Activated CD8-positive, alpha-beta T cell treated with anti-CD3 and anti-CD28 coated beads, Interleukin-2, amount 10 ng/mL, durations not matched to agents 7 days and 5 days (primary cell): ENCODE measurements at regions not wholly inside any gene's neighbourhood (a gene's known extent, or its start where the extent isn't known, plus 50 kb on each side); places are given as distances from the start of the nearest gene placed in this dataset.
"Not testable (repeated sequence)": the region's sequence is repeated elsewhere in the genome, so short reads cannot be mapped to it uniquely, and the experiment has no call there.

Experiments
- ATAC-seq: fragments of 150-1000 bp; cut with Tn5 transposase; one replicate; pipeline ENCODE4 v1.10.0; 2021; ENCODE audit warnings: moderate library complexity
- CTCF ChIA-PET: fragments of 350-600 bp; sonication (Branson Sonifier 250); formaldehyde crosslinking; loops from one replicate; lab custom pipeline; 2021; ENCODE audit warnings: antibody characterized with exemption; lab: Charles Lee
- POLR2A ChIA-PET: fragments of 350-600 bp; sonication (Branson Sonifier 250); formaldehyde crosslinking; loops from one replicate; lab custom pipeline; 2021; ENCODE audit warnings: antibody characterized with exemption; lab: Charles Lee
- DNase-seq: peaks from one replicate; pipeline ENCODE4 v3.0.0-alpha.2; 2020
- H3K27ac Mint-ChIP-seq: one replicate; pipeline ENCODE4 v1.8.0; 2021; ENCODE audit warnings: mild to moderate bottlenecking, mixed read lengths
- H3K27me3 Mint-ChIP-seq: one replicate; pipeline ENCODE4 v1.8.0; 2021; ENCODE audit warnings: low read depth, mixed read lengths
- H3K36me3 Mint-ChIP-seq: one replicate; pipeline ENCODE4 v1.8.0; 2021; ENCODE audit warnings: low read depth, mixed read lengths
- H3K4me1 Mint-ChIP-seq: one replicate; pipeline ENCODE4 v1.8.0; 2021; ENCODE audit warnings: low read depth, mixed read lengths
- H3K4me3 Mint-ChIP-seq: one replicate; pipeline ENCODE4 v1.8.0; 2021; ENCODE audit warnings: mild to moderate bottlenecking, mixed read lengths
- H3K9me3 Mint-ChIP-seq: one replicate; pipeline ENCODE4 v1.8.0; 2022; ENCODE audit warnings: mixed read lengths; ENCODE audit not compliant: insufficient read depth

DNA sequence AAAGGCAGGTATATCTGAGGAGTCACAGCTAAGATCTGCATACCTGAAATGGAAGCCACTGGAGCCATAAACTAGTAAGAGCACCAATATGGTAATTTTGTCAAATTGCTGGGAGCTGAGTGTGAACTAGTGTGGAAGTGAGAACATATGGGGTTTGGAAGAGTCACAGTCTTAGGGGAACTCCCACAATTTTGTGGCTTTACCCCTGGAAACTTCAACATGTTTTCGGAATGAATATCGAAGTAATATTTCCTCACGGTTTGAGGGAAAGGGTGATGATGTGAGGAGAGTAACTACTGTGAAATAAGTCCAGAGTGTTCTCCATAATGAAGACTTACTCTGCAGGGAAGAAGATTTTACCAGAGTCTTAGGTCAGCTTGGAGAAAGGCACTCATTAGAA lies 565.9 kb downstream of the RIT2 start:
- H3K27ac Mint-ChIP-seq = no peak overlapping the region
- no peak for ATAC-seq
- H3K4me3 Mint-ChIP-seq = no peak overlapping the region
- H3K4me1 Mint-ChIP-seq = no peaks in the 10 kb centered on the region
- ChIA-PET POLR2A (no interaction called here), CTCF (no interaction called here)
- H3K36me3 Mint-ChIP-seq = no peaks in the 10 kb centered on the region
- DNase-seq = no peak
- no peaks in the 10 kb centered on the region for H3K27me3 Mint-ChIP-seq
- no peaks in the 10 kb centered on the region for H3K9me3 Mint-ChIP-seq

DNA sequence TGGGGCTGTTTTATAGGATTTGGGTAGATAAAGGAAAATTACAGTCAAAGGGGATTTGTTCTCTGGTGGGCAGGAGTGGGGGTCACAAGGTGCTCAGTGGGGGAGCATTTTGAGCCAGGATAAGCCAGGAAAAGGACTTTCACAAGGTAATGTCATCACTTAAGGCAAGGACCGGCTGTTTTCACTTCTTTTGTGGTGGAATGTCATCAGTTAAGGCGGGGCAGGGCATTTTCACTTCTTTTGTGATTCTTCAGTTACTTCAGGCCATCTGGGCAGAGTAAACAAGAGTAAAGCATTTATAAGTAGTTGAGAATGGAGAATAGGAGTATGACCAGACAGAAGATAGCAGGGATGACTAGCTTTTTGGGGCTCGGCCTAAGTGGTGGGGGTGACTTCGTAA lies 562.9 kb downstream of the RIT2 start:
- H3K4me3 Mint-ChIP-seq, ATAC-seq, POLR2A ChIA-PET, H3K9me3 Mint-ChIP-seq, H3K4me1 Mint-ChIP-seq, H3K27ac Mint-ChIP-seq, DNase-seq, CTCF ChIA-PET, H3K36me3 Mint-ChIP-seq, H3K27me3 Mint-ChIP-seq: not testable (repeated sequence)

DNA sequence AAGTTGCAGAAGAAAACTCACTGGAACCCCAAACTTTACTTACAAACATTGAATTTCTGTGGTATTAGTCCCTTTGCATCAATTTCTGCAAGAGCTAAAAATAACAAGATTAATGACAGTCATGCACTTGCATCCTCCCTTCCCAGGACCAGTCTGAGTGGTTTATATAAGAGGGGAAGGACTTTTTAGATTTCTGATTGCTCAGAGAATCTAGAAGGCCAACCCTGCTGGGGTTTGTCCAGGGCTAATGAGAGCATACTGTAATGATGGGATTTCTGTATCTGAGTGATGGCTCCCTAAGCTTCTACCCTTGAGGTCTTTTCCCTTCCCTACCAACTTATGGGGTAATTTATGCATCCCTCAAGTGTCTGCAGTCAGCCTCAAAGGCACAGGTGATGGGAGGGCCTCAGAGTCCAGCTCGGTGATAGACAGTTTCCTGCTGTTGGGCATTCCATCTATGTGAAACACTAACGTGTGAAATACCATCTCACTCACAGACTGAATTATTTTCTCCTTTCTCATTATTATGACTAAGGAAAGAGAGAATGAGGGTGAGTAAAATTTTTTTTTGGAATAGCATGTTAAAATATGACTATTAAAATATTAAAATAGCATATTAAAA lies 556.3 kb downstream of the RIT2 start:
- POLR2A ChIA-PET = no interaction called here
- H3K4me3 Mint-ChIP-seq = no peak overlapping the region
- H3K27ac Mint-ChIP-seq = no peak overlapping the region
- ATAC-seq = no peak
- CTCF ChIA-PET = no interaction called here
- H3K27me3 Mint-ChIP-seq = no peaks in the 10 kb centered on the region
- H3K9me3 Mint-ChIP-seq = no peaks in the 10 kb centered on the region
- no peak for DNase-seq
- no peaks in the 10 kb centered on the region for H3K4me1 Mint-ChIP-seq
- no peaks in the 10 kb centered on the region for H3K36me3 Mint-ChIP-seq

DNA sequence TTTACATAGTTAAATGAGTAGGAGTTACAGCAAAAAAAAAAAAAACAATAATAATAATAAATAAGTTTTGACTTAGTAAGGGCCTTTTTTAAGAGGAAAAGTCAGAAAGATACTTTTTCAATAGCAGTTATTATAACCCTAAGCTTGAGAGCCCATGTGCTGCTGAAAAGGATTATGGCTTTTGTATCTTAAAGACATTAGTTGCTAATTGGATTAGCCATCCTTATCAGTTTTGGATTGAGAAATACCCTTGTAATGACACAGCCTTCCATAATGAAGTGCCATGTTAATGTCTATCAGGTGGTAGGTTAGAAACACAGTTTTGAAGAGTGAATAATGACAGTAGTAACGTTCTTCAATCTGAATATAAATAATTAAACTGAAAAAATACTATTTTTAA lies 554.0 kb downstream of the RIT2 start:
- DNase-seq (no peak), ATAC-seq (no peak)
- Mint-ChIP-seq H3K36me3 (no peaks in the 10 kb centered on the region), H3K9me3 (no peaks in the 10 kb centered on the region), H3K27ac (no peak overlapping the region), H3K4me1 (no peaks in the 10 kb centered on the region), H3K4me3 (no peak overlapping the region), H3K27me3 (no peaks in the 10 kb centered on the region)
- POLR2A ChIA-PET = no interaction called here
- CTCF ChIA-PET = no interaction called here

DNA sequence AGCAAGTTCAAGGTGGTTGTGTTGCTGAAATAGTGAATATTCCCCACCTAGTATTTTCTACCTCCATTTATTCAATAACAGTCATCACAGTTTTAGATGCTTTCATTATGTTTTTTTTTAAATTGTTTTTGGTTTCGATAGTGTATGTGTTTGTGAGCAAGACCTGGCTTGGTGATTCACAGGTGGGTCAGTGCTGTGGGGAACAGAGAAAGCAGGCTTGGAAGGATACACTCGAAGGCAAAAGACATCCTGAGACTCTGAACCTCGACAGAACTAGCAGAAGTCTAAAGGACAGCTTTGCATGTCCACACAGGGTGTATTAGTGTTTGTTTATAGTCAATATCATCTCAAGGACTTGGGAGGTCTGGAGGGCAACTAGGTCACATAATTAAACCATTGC lies 551.5 kb downstream of the RIT2 start:
- no peak overlapping the region for H3K27ac Mint-ChIP-seq
- no peak overlapping the region for H3K4me3 Mint-ChIP-seq
- H3K4me1 Mint-ChIP-seq = no peaks in the 10 kb centered on the region
- CTCF ChIA-PET = no interaction called here
- ATAC-seq = no peak
- no peaks in the 10 kb centered on the region for H3K27me3 Mint-ChIP-seq
- POLR2A ChIA-PET = no interaction called here
- no peaks in the 10 kb centered on the region for H3K36me3 Mint-ChIP-seq
- DNase-seq = no peak
- peaks cover 3% of the 10 kb centered on the region for H3K9me3 Mint-ChIP-seq

DNA sequence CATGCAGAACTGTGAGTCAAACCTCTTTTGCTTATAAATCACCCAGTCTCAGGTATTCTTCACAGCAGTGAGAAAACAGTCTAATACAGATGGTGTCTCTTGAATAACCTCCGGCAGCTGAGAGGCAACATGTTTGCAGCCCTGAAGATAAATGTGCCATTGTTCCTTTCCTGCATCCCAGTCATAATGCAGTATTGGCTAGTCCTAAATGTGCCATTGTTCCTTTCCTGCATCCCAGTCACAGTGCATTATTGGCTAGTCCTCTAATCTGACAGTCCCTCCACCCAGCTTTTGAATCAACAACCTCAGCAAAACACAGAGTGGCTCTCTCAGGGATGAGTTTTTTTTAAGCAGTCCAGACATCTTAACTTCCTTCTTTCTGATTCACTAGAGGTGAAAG lies 550.7 kb downstream of the RIT2 start:
- ATAC-seq (no peak), DNase-seq (no peak)
- CTCF ChIA-PET = interaction anchor here (1.3 kb wide), 1 partner anchor 28 kb away, joined by 3 read pairs; no protein-coding TSS in a partner anchor
- Mint-ChIP-seq H3K4me1 (no peaks in the 10 kb centered on the region), H3K4me3 (no peak overlapping the region), H3K27me3 (no peaks in the 10 kb centered on the region), H3K9me3 (peaks cover 3% of the 10 kb centered on the region), H3K27ac (no peak overlapping the region), H3K36me3 (no peaks in the 10 kb centered on the region)
- POLR2A ChIA-PET = no interaction called here

DNA sequence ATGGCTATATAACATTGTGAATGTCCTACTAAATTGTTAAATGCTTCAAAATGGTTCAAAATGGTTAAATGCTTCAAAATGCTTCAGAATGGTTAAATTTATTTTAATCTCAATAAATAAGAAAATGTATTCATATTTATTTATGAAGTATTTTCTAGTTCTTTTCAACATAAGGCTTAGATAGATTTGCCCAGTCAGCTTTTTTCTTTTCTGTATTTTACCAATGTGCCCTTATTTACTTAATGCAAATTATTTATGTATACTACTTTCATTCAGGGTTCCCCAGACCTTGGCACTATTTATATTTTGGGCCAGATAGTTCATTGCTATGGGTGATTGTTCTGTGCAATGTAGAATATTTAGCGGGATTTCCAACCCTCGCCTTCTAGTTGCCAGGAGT lies 546.7 kb downstream of the RIT2 start:
- H3K4me1 Mint-ChIP-seq = no peaks in the 10 kb centered on the region
- ChIA-PET CTCF (no interaction called here), POLR2A (no interaction called here)
- DNase-seq = no peak
- no peak overlapping the region for H3K4me3 Mint-ChIP-seq
- peaks cover 3% of the 10 kb centered on the region for H3K9me3 Mint-ChIP-seq
- H3K27ac Mint-ChIP-seq = no peak overlapping the region
- H3K27me3 Mint-ChIP-seq = no peaks in the 10 kb centered on the region
- no peaks in the 10 kb centered on the region for H3K36me3 Mint-ChIP-seq
- no peak for ATAC-seq

DNA sequence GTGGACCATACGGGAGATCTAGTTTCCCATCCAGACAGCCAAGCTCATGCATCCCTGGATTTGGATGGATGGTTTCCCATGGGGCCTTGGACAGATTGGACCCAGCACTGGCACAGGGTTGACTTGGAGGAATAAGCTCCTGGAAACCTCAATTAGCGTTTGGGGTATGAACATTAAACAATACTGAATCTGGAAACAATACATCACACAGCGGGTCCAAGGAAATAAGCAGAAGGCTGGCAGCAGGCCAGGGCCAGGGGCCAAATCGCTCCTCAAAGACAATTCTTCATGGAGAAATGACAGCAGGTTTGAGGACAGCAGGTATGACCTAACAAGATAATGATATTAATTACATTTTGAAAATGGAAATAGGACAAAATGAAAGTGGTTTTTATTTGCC lies 540.6 kb downstream of the RIT2 start:
- DNase-seq (no peak), ATAC-seq (no peak)
- Mint-ChIP-seq H3K36me3 (no peaks in the 10 kb centered on the region), H3K27ac (no peak overlapping the region), H3K4me3 (no peak overlapping the region), H3K27me3 (no peaks in the 10 kb centered on the region), H3K9me3 (no peaks in the 10 kb centered on the region), H3K4me1 (no peaks in the 10 kb centered on the region)
- POLR2A ChIA-PET = no interaction called here
- CTCF ChIA-PET = no interaction called here

DNA sequence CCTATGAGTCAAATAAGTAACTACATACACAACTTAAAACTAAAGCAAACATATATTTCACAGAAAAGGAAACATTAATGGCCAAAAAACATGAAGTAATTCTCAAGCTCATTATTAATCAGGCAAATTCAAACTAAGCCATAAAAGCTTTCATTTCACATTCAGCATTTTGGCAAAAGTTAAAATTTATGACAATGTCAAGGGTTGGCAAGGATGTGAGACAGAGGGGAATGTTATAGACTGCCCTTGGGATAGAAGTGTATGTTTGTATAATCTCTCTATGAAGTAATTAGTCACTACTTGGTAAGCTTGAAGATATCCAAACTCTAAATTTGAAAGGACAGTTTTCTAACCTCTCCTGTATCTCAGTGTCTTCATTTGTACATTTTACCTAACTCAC lies 539.4 kb downstream of the RIT2 start:
- H3K4me1 Mint-ChIP-seq = no peaks in the 10 kb centered on the region

DNA sequence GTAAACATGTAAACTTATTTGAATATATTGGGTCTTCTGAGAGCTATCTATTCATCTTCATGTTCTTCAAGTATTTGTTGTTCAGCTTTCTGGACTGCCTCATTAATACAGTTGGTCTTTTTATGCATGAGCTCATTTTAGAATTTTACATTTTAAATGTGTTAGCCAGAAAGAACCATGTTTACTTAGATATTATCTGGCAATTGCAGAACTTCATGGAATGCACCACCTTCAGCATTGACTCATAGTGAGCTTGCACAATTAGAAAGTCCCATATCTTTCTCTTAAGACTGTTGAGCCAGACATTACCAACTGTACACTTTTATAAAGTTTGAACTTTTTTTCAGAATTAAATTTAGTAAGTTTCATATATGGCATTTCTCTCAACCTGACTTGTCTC lies 536.7 kb downstream of the RIT2 start:
- CTCF ChIA-PET = no interaction called here
- Mint-ChIP-seq H3K27ac (no peak overlapping the region), H3K9me3 (no peaks in the 10 kb centered on the region), H3K36me3 (no peaks in the 10 kb centered on the region), H3K27me3 (no peaks in the 10 kb centered on the region), H3K4me3 (no peak overlapping the region), H3K4me1 (no peaks in the 10 kb centered on the region)
- POLR2A ChIA-PET = no interaction called here
- DNase-seq (no peak), ATAC-seq (no peak)

More for the DNA sequence above, 539.4 kb downstream of the RIT2 start:
- Mint-ChIP-seq H3K27me3 (no peaks in the 10 kb centered on the region), H3K36me3 (no peaks in the 10 kb centered on the region), H3K27ac (no peak overlapping the region), H3K9me3 (no peaks in the 10 kb centered on the region), H3K4me3 (no peak overlapping the region)
- POLR2A ChIA-PET = no interaction called here
- ATAC-seq = no peak
- CTCF ChIA-PET = no interaction called here
- no peak for DNase-seq

DNA sequence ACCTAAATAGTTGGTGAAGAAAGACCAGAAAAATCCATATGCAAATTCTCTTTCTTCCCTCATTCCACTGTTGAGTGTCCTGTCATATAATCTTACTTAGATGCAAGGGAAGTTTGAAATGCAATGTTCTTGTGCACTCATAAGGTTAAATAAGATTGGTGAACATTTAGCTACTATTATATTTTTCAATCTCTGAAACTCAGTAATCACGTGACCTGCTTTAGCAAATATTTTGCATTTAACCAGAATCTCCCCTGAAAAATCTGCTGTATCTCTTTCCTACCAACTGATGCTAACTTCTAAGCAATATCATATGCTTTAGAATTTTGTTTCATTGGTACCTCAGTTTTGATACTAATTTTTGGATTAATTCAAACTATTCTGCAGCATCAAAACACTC lies 533.2 kb downstream of the RIT2 start:
- Mint-ChIP-seq H3K9me3 (no peaks in the 10 kb centered on the region), H3K27ac (no peak overlapping the region), H3K4me1 (no peaks in the 10 kb centered on the region), H3K36me3 (no peaks in the 10 kb centered on the region), H3K4me3 (no peak overlapping the region), H3K27me3 (no peaks in the 10 kb centered on the region)
- DNase-seq = no peak
- ChIA-PET CTCF (no interaction called here), POLR2A (no interaction called here)
- ATAC-seq = no peak

DNA sequence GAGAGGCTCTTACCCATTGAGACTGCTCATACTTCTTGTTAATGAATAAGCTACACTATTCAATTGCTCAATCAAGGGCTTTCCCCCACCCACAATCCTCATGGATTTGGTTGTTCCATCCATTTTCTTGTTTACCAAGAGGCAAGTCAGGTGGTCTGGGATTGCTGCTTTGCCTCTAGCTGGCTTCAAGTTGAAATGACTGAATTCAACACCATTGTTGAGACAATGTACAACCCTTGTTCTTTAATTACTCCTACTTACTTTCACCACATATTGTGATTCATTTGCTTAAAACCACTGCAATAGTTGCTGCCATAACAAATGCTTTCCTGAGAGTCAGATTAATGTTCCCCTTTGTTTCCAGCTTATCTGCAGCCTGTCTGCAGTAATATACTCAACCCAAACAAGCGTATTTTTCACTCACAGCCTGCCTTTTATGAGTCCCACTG lies 532.2 kb downstream of the RIT2 start:
- no peak for ATAC-seq
- no peaks in the 10 kb centered on the region for H3K9me3 Mint-ChIP-seq
- no peaks in the 10 kb centered on the region for H3K27me3 Mint-ChIP-seq
- ChIA-PET CTCF (no interaction called here), POLR2A (no interaction called here)
- no peaks in the 10 kb centered on the region for H3K36me3 Mint-ChIP-seq
- DNase-seq = no peak
- no peaks in the 10 kb centered on the region for H3K4me1 Mint-ChIP-seq
- no peak overlapping the region for H3K27ac Mint-ChIP-seq
- no peak overlapping the region for H3K4me3 Mint-ChIP-seq

DNA sequence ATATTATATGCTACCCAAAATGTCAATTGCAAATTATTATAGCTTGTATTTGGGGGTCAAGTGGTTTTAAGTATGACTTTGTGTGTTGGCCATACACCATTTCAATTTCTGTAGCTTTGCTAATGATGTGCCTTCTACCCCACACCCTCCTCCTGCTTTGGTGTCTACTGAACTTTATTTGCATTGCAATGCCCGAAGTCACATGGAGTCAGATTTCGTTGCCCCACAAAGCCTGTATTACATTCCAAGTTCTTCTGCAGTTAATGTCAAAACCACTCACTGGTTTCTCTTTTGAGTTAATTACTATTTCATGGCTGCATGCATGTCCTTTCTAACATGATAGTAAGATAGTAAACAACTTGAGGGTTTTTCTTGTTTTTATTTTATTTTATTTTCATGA lies 528.9 kb downstream of the RIT2 start:
- no peak for DNase-seq
- H3K36me3 Mint-ChIP-seq = no peaks in the 10 kb centered on the region
- no peak for ATAC-seq
- H3K4me1 Mint-ChIP-seq = no peaks in the 10 kb centered on the region
- H3K27me3 Mint-ChIP-seq = no peaks in the 10 kb centered on the region
- no peak overlapping the region for H3K27ac Mint-ChIP-seq
- ChIA-PET CTCF (no interaction called here), POLR2A (no interaction called here)
- no peak overlapping the region for H3K4me3 Mint-ChIP-seq
- H3K9me3 Mint-ChIP-seq = no peaks in the 10 kb centered on the region
